ENCODE measurements at regions not wholly inside any gene's neighbourhood (a gene's known extent, or its start where the extent isn't known, plus 50 kb on each side); places are given as distances from the start of the nearest gene placed in this dataset.

GRCh38 chr9:93391898-93392297 lies 59.6 kb upstream of the FAM120A start:
- TF ChIP-seq ZFX (IDR thresholded peaks at IDR 0.05; ENCODE audit: borderline replicate concordance): no peak
- no peak overlapping the region for H3K27ac ChIP-seq

GRCh38 chr9:93392974-93393373 lies 58.5 kb upstream of the FAM120A start:
- H3K27ac ChIP-seq: no peak overlapping the region
- TF ChIP-seq CTCF (IDR thresholded peaks at IDR 0.05) (no peak), ZFX (IDR thresholded peaks at IDR 0.05; ENCODE audit: borderline replicate concordance) (no peak)

Measured in 22Rv1 (cell line).